PC-9 (cell line): ENCODE measurements at regions not wholly inside any gene's neighbourhood (a gene's known extent, or its start where the extent isn't known, plus 50 kb on each side); places are given as distances from the start of the nearest gene placed in this dataset.

ENCODE experiments used
- CTCF ChIP-seq: fragments of 200-600 bp; sonication (generic); conservative IDR thresholded peaks from 2 replicates; pipeline ENCODE4 v1.6.1; 2017; ENCODE audit warnings: mixed run types, antibody characterized with exemption, mild to moderate bottlenecking, moderate library complexity
- EZH2 ChIP-seq: fragments of 200-600 bp; sonication (generic); IDR thresholded peaks from 2 replicates; pipeline ENCODE4 v1.8.0; 2017; ENCODE audit warnings: antibody characterized with exemption, low read depth

DNA sequence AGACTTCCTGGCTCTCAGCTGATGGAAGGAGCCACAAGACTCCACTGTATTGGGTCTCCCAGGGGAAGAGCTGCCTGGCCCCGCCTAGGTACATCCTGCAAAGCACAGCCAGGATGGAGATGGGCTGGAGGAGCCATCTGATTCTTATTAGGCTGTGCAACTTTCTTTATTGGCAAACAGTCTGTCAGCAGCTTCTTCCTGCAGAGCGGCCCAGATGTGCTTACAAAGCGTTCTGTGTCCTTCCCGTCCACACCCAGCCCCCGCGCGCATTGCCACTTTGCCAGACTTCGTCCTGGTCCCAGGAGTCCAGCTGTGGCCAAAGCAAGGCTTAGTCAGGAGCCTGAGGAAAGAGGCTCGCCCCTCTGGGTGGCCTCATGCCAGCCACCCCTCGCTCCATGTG lies 409.3 kb downstream of the ZNF536 start:
- TF ChIP-seq CTCF = no peak
- no peak for TF ChIP-seq EZH2
